KMS-11 (cell line): ENCODE measurements at regions not wholly inside any gene's neighbourhood (a gene's known extent, or its start where the extent isn't known, plus 50 kb on each side); places are given as distances from the start of the nearest gene placed in this dataset.

Source experiments
- H2AFZ ChIP-seq: fragments of 200-600 bp; sonication (generic); 2 replicates; pipeline ENCODE4 v1.6.1; 2016; ENCODE audit warnings: antibody characterized with exemption, mixed run types, low read depth
- H3K27ac ChIP-seq: fragments of 200-600 bp; sonication (generic); 2 replicates; pipeline ENCODE4 v1.6.1; 2016; ENCODE audit warnings: mild to moderate bottlenecking, mixed run types
- H3K27me3 ChIP-seq: fragments of 200-600 bp; sonication (generic); 2 replicates; pipeline ENCODE4 v1.6.1; 2017; ENCODE audit warnings: mild to moderate bottlenecking, low read depth, mixed run types, moderate library complexity; ENCODE audit not compliant: insufficient read depth
- H3K36me3 ChIP-seq: fragments of 200-600 bp; sonication (generic); 2 replicates; pipeline ENCODE4 v1.6.1; 2017; ENCODE audit warnings: mild to moderate bottlenecking, mixed run types; ENCODE audit not compliant: insufficient read depth
- H3K4me1 ChIP-seq: fragments of 200-600 bp; sonication (generic); 2 replicates; pipeline ENCODE4 v1.6.1; 2016; ENCODE audit warnings: mild to moderate bottlenecking, low read depth, mixed run types; ENCODE audit not compliant: poor library complexity, severe bottlenecking
- H3K4me2 ChIP-seq: fragments of 200-600 bp; sonication (generic); 2 replicates; pipeline ENCODE4 v1.7.0; 2016; ENCODE audit warnings: mild to moderate bottlenecking, mixed run types
- H3K4me3 ChIP-seq: fragments of 200-600 bp; sonication (generic); IDR thresholded peaks from 2 replicates; pipeline ENCODE4 v1.6.1; 2017; ENCODE audit warnings: low read depth, low read length, mixed read lengths; ENCODE audit not compliant: insufficient read depth
- H3K79me2 ChIP-seq: fragments of 200-600 bp; sonication (generic); 2 replicates; pipeline ENCODE4 v1.6.1; 2016; ENCODE audit warnings: low read depth, mixed run types; ENCODE audit not compliant: insufficient read depth
- H3K9ac ChIP-seq: fragments of 200-600 bp; sonication (generic); 2 replicates; pipeline ENCODE4 v1.6.1; 2016; ENCODE audit warnings: mild to moderate bottlenecking, mixed run types
- H4K20me1 ChIP-seq: fragments of 200-600 bp; sonication (generic); 2 replicates; pipeline ENCODE4 v1.6.1; 2016; ENCODE audit warnings: mild to moderate bottlenecking, mixed run types; ENCODE audit not compliant: insufficient read depth
- TF ChIP-seq, protein P1 (sequence below): fragments of 200-600 bp; sonication (generic); conservative IDR thresholded peaks from 2 replicates; pipeline ENCODE4 v1.6.1; 2017; ENCODE audit warnings: low read depth, mild to moderate bottlenecking, antibody characterized with exemption, low read length, moderate library complexity, mixed read lengths

DNA sequence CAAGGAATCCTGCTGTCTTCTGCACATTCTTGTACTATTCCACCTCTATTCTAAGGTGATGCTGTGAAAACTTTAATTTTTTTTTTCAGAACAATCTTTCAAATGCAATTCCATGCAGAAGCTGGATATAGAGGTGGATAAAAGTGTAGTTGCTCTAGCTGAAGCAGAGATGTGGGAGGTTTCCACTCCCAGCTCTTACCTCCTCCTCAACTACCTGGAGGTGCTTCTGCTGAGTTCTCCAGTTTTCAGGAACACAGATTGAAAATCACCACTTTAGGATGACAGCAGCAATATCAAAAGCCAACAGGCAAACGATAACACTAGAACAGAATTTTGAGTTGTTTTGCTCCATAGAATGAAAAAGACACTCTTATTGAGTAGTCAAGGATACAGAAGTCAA, 51.1 kb upstream of the FAM98A start:
- H4K20me1 ChIP-seq, result no peaks in the 10 kb centered on the region
- no peaks in the 10 kb centered on the region for H3K36me3 ChIP-seq
- no peaks in the 10 kb centered on the region for H3K4me1 ChIP-seq
- no peak overlapping the region for H3K9ac ChIP-seq
- H3K27me3 ChIP-seq, result no peaks in the 10 kb centered on the region
- no peak overlapping the region for H2AFZ ChIP-seq
- TF ChIP-seq, protein P1, sequence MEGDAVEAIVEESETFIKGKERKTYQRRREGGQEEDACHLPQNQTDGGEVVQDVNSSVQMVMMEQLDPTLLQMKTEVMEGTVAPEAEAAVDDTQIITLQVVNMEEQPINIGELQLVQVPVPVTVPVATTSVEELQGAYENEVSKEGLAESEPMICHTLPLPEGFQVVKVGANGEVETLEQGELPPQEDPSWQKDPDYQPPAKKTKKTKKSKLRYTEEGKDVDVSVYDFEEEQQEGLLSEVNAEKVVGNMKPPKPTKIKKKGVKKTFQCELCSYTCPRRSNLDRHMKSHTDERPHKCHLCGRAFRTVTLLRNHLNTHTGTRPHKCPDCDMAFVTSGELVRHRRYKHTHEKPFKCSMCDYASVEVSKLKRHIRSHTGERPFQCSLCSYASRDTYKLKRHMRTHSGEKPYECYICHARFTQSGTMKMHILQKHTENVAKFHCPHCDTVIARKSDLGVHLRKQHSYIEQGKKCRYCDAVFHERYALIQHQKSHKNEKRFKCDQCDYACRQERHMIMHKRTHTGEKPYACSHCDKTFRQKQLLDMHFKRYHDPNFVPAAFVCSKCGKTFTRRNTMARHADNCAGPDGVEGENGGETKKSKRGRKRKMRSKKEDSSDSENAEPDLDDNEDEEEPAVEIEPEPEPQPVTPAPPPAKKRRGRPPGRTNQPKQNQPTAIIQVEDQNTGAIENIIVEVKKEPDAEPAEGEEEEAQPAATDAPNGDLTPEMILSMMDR, result no peak
- no peaks in the 10 kb centered on the region for H3K79me2 ChIP-seq
- H3K4me2 ChIP-seq, result no peak overlapping the region
- H3K4me3 ChIP-seq, result no peak overlapping the region
- H3K27ac ChIP-seq, result no peak overlapping the region
